SK-N-SH (cell line): ENCODE measurements at regions not wholly inside any gene's neighbourhood (a gene's known extent, or its start where the extent isn't known, plus 50 kb on each side); places are given as distances from the start of the nearest gene placed in this dataset.

ENCODE experiments used
- CTCF ChIA-PET: fragments of 300-600, 350-600 bp; formaldehyde crosslinking; extraction: SDS; loops from one replicate; lab custom pipeline; 2021; lab: Yijun Ruan, JAX
- POLR2A ChIA-PET: fragments of 350-600 bp; sonication (Branson Sonifier 250); formaldehyde crosslinking; extraction: SDS; loops from one replicate; lab custom pipeline; 2020; ENCODE audit warnings: antibody characterized with exemption, inconsistent platforms; lab: Yijun Ruan, JAX
- DNase-seq: peaks from one replicate; pipeline ENCODE4 v3.0.0; 2012
- H2AFZ ChIP-seq: fragments of 200-600 bp; sonication (generic); 2 replicates; pipeline ENCODE4 v1.8.1; 2016; ENCODE audit warnings: antibody characterized with exemption, mild to moderate bottlenecking, low read depth
- H3F3A ChIP-seq: fragments of 200-600 bp; sonication (generic); replicated peaks from 2 replicates; pipeline ENCODE3; 2016; ENCODE audit warnings: antibody characterized with exemption, mild to moderate bottlenecking; ENCODE audit not compliant: insufficient read depth
- H3K27ac ChIP-seq, 2 experiments: fragments of 200-500 bp in 1 of 2; fragments of 200-600 bp in 1 of 2; sonication (Bioruptor generic) in 1 of 2; sonication (generic), shearing (Covaris generic) in 1 of 2; 2 replicates each; pipeline versions ENCODE4 v1.5.1 to v1.6.1; 2014 to 2016; ENCODE audit warnings: low read depth in 2 of 2, inconsistent platforms in 1 of 2, low read length in 1 of 2, mild to moderate bottlenecking in 1 of 2, mixed read lengths in 1 of 2
- H3K27me3 ChIP-seq: fragments of 200-600 bp; sonication (generic), shearing (Covaris generic); 2 replicates; pipeline ENCODE4 v1.6.1; 2016; ENCODE audit warnings: mixed run types; ENCODE audit not compliant: insufficient read depth
- H3K36me3 ChIP-seq, 2 experiments: fragments of 200-500 bp in 1 of 2; fragments of 200-600 bp in 1 of 2; sonication (Bioruptor generic) in 1 of 2; sonication (generic) in 1 of 2; replicated peaks in 1 of 2; 2 replicates each; pipeline versions ENCODE3 to v1.5.1; 2014 to 2016; ENCODE audit warnings: low read length in 1 of 2, mild to moderate bottlenecking in 1 of 2; ENCODE audit not compliant: insufficient read depth in 2 of 2, control insufficient read depth in 1 of 2
- H3K4me1 ChIP-seq, 2 experiments: fragments of 200-500 bp in 1 of 2; fragments of 200-600 bp in 1 of 2; sonication (Bioruptor generic) in 1 of 2; sonication (generic), shearing (Covaris generic) in 1 of 2; 2 replicates each; pipeline versions ENCODE4 v1.5.1 to v1.6.1; 2014 to 2016; ENCODE audit warnings: low read depth in 1 of 2, low read length in 1 of 2, mixed run types in 1 of 2; ENCODE audit not compliant: insufficient read depth in 2 of 2, control insufficient read depth in 1 of 2
- H3K4me2 ChIP-seq: fragments of 200-600 bp; sonication (generic), shearing (Covaris generic); 2 replicates; pipeline ENCODE4 v1.6.1; 2017; ENCODE audit warnings: mixed run types
- H3K4me3 ChIP-seq, 2 experiments: fragments of 200-500 bp in 1 of 2; fragments of 200-600 bp in 1 of 2; sonication (Bioruptor generic) in 1 of 2; sonication (generic), shearing (Covaris generic) in 1 of 2; 2 replicates each; pipeline versions ENCODE4 v1.5.1 to v1.8.1; 2014 to 2016; ENCODE audit warnings: low read depth in 2 of 2, inconsistent platforms in 1 of 2, low read length in 1 of 2, mild to moderate bottlenecking in 1 of 2, mixed read lengths in 1 of 2, moderate library complexity in 1 of 2
- H3K79me2 ChIP-seq: fragments of 200-600 bp; sonication (generic); 2 replicates; pipeline ENCODE4 v1.8.1; 2017; ENCODE audit warnings: mild to moderate bottlenecking; ENCODE audit not compliant: insufficient read depth
- H3K9ac ChIP-seq: fragments of 200-600 bp; sonication (generic); 2 replicates; pipeline ENCODE4 v1.6.1; 2017; ENCODE audit warnings: mixed run types
- H3K9me2 ChIP-seq: fragments of 200-600 bp; sonication (generic); 2 replicates; pipeline ENCODE4 v1.6.1; 2017; ENCODE audit warnings: mixed run types
- H3K9me3 ChIP-seq: fragments of 200-600 bp; sonication (generic); 2 replicates; pipeline ENCODE4 v1.6.1; 2017; ENCODE audit warnings: mixed run types, mild to moderate bottlenecking, moderate library complexity
- H4K20me1 ChIP-seq: fragments of 200-600 bp; sonication (generic); 2 replicates; pipeline ENCODE4 v1.6.1; 2017; ENCODE audit warnings: mild to moderate bottlenecking, mixed run types; ENCODE audit not compliant: insufficient read depth
- CHD2 ChIP-seq: fragments of 150-350 bp; IDR thresholded peaks from 2 replicates; pipeline ENCODE4 v1.6.1; 2018; ENCODE audit warnings: low read length; ENCODE audit not compliant: partially characterized antibody
- ELF1 ChIP-seq: IDR thresholded peaks from 2 replicates; pipeline ENCODE4 v1.4.0; 2012
- FOXM1 ChIP-seq: IDR thresholded peaks from 2 replicates; pipeline ENCODE4 v1.4.0; 2012; ENCODE audit warnings: low read depth, mild to moderate bottlenecking
- GATA2 ChIP-seq: sonication (generic); formaldehyde crosslinking; IDR thresholded peaks from 2 replicates; pipeline ENCODE4 v1.5.0; 2020; ENCODE audit warnings: mild to moderate bottlenecking, missing genetic modification reagents
- NRF1 ChIP-seq: IDR thresholded peaks from 2 replicates; pipeline ENCODE4 v1.6.1; 2012; ENCODE audit warnings: low read depth, mild to moderate bottlenecking, low read length
- RAD21 ChIP-seq: IDR thresholded peaks from 2 replicates; pipeline ENCODE4 v1.6.1; 2012; ENCODE audit warnings: mild to moderate bottlenecking, low read length
- RCOR1 ChIP-seq: fragments of 150-350 bp; IDR thresholded peaks from 2 replicates; pipeline ENCODE4 v1.6.1; 2017; ENCODE audit warnings: antibody characterized with exemption, low read length
- RXRA ChIP-seq: IDR thresholded peaks from 2 replicates; pipeline ENCODE4 v1.4.0; 2012; ENCODE audit warnings: low read depth, mild to moderate bottlenecking, borderline replicate concordance
- SIN3A ChIP-seq: IDR thresholded peaks from 2 replicates; pipeline ENCODE4 v1.6.1; 2012; ENCODE audit warnings: low read depth, mild to moderate bottlenecking, low read length, moderate library complexity, borderline replicate concordance
- SMC3 ChIP-seq: IDR thresholded peaks from 2 replicates; pipeline ENCODE4 v1.6.1; 2012; ENCODE audit warnings: low read depth, low read length, improper control_type of control experiment
- TAF1 ChIP-seq: IDR thresholded peaks from 2 replicates; pipeline ENCODE4 v1.6.1; 2012; ENCODE audit warnings: low read depth, mild to moderate bottlenecking, low read length, moderate library complexity, borderline replicate concordance
- TEAD4 ChIP-seq: IDR thresholded peaks from 2 replicates; pipeline ENCODE4 v1.4.0; 2012; ENCODE audit warnings: mild to moderate bottlenecking, borderline replicate concordance; ENCODE audit not compliant: insufficient read depth
- YY1 ChIP-seq: IDR thresholded peaks from 2 replicates; pipeline ENCODE4 v1.4.0; 2012; ENCODE audit warnings: low read depth, mild to moderate bottlenecking
- ZBTB33 ChIP-seq: IDR thresholded peaks from 2 replicates; pipeline ENCODE4 v1.4.0; 2012; ENCODE audit warnings: low read depth, borderline replicate concordance
- WGBS: methylation state at CpG from one replicate; pipeline ENCODE4 v1.1.6; 2017; ENCODE audit warnings: low lambda C conversion rate; 5-methylcytosine and 5-hydroxymethylcytosine counted together
- TF ChIP-seq, protein P1 (sequence below): IDR thresholded peaks from 2 replicates; pipeline ENCODE4 v1.6.1; 2012; ENCODE audit warnings: mild to moderate bottlenecking, low read depth, low read length, moderate library complexity
- TF ChIP-seq, protein P2 (sequence below): IDR thresholded peaks from 2 replicates; pipeline ENCODE4 v1.4.0; 2012; ENCODE audit warnings: low read depth, borderline replicate concordance

DNA sequence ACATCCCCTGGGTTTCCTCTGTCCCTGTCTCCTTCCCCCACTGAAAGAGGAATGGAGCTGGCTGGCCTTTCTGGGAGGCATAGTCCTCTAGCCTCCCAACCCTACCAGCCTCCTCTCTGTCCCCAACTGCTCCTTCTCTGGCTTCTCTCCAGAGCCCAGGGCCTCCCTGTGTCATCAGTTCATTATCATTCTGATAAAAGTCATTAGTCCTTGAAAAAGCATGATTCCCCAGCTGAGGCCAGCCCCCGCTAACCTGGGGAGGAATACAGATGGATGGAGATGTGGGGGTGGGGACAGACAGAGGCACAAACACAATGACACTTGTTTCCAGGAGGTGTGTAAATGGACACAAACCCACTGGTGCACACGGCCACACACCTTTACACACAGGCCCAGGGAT lies 73.6 kb upstream of the HSPA9 start:
- no peaks in the 10 kb centered on the region for H3K9me2 ChIP-seq
- no peaks in the 10 kb centered on the region for H3K36me3 ChIP-seq
- no peaks in the 10 kb centered on the region for H3K79me2 ChIP-seq
- peaks cover 0 to 27% of the 10 kb centered on the region in 2 experiments; a peak in 1 of 4 replicates for H3K4me1 ChIP-seq
- no peaks in the 10 kb centered on the region for H4K20me1 ChIP-seq
- no peak overlapping the region for H3K9ac ChIP-seq
- no peak overlapping the region for H3K4me3 ChIP-seq
- peak; percentile 48 for DNase-seq
- H3K9me3 ChIP-seq: no peaks in the 10 kb centered on the region
- TF ChIP-seq CHD2 (peak; percentile 43), FOXM1 (no peak), RAD21 (no peak), GATA2 (CRISPR knock-in tag) (peak; percentile 56; the same call in 1 of the 2 replicates), RCOR1 (0 out of 2 replicates have a peak, but pooled peaks have one; percentile 9)
- TF ChIP-seq, protein P1, sequence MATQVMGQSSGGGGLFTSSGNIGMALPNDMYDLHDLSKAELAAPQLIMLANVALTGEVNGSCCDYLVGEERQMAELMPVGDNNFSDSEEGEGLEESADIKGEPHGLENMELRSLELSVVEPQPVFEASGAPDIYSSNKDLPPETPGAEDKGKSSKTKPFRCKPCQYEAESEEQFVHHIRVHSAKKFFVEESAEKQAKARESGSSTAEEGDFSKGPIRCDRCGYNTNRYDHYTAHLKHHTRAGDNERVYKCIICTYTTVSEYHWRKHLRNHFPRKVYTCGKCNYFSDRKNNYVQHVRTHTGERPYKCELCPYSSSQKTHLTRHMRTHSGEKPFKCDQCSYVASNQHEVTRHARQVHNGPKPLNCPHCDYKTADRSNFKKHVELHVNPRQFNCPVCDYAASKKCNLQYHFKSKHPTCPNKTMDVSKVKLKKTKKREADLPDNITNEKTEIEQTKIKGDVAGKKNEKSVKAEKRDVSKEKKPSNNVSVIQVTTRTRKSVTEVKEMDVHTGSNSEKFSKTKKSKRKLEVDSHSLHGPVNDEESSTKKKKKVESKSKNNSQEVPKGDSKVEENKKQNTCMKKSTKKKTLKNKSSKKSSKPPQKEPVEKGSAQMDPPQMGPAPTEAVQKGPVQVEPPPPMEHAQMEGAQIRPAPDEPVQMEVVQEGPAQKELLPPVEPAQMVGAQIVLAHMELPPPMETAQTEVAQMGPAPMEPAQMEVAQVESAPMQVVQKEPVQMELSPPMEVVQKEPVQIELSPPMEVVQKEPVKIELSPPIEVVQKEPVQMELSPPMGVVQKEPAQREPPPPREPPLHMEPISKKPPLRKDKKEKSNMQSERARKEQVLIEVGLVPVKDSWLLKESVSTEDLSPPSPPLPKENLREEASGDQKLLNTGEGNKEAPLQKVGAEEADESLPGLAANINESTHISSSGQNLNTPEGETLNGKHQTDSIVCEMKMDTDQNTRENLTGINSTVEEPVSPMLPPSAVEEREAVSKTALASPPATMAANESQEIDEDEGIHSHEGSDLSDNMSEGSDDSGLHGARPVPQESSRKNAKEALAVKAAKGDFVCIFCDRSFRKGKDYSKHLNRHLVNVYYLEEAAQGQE: no peak
- H3K27me3 ChIP-seq: no peaks in the 10 kb centered on the region
- WGBS: 79% methylated on average over 2 of the region's 2 CpGs
- H3F3A ChIP-seq: no peaks in the 10 kb centered on the region
- ChIA-PET POLR2A (no interaction called here), CTCF (interaction anchor here (0.9 to 3.1 kb wide), 8 partner anchors 8 to 614 kb away, joined by 3 to 11 read pairs (median 4); no protein-coding TSS in a partner anchor)
- H3K4me2 ChIP-seq: no peak overlapping the region
- H3K27ac ChIP-seq: no peak overlapping the region
- no peak overlapping the region for H2AFZ ChIP-seq

DNA sequence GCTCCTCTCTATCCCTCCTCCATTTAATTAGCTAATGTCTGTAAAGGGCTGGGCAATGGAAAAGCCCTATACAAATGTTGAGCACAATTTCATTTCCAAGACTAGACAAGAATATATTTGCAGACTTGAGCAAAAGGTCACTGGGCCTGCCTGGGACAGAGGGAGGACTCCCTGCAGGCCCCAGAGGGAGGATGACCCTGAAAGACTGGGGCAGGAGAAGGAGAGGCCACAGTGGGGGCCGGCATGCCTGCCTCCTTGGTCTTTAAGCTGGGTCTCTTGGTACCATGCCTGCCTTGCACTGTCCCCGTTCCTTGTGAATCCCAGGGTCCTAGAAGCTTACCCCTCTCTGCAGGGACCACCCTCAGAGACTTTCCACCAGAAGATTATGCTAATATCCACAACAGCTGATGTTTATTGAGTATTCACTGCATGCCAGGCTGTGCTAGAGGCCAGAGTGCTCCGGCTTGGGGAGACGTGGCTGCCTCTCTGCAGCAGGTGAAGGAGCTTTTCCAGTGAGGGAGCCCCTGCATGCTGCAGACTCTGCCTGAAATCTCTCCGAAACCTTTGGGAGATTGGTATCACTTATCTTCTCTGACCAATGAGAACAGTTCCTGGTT lies 72.7 kb upstream of the HSPA9 start:
- H3K9ac ChIP-seq: no peak overlapping the region
- no peak overlapping the region for H2AFZ ChIP-seq
- no peak overlapping the region for H3K4me3 ChIP-seq
- 80% methylated on average over 2 of the region's 5 CpGs for WGBS
- CTCF ChIA-PET: interaction anchor here (0.8 to 3.1 kb wide), 8 partner anchors 9 to 615 kb away, joined by 3 to 11 read pairs (median 4); no protein-coding TSS in a partner anchor
- no peaks in the 10 kb centered on the region for H3K27me3 ChIP-seq
- no peaks in the 10 kb centered on the region for H4K20me1 ChIP-seq
- no peaks in the 10 kb centered on the region for H3K9me3 ChIP-seq
- no peak overlapping the region for H3K27ac ChIP-seq
- H3K36me3 ChIP-seq: no peaks in the 10 kb centered on the region
- DNase-seq: no peak
- peaks cover 0 to 27% of the 10 kb centered on the region in 2 experiments; a peak in 1 of 4 replicates for H3K4me1 ChIP-seq
- POLR2A ChIA-PET: no interaction called here
- H3F3A ChIP-seq: no peaks in the 10 kb centered on the region
- no peaks in the 10 kb centered on the region for H3K79me2 ChIP-seq
- H3K9me2 ChIP-seq: no peaks in the 10 kb centered on the region
- H3K4me2 ChIP-seq: no peak overlapping the region
- TF ChIP-seq SMC3 (no peak), GATA2 (CRISPR knock-in tag) (no peak), SIN3A (no peak), TEAD4 (no peak), TAF1 (no peak), ZBTB33 (no peak), RCOR1 (no peak), NRF1 (no peak), ELF1 (no peak), YY1 (no peak), RXRA (no peak)
- TF ChIP-seq, protein P1: no peak
- TF ChIP-seq, protein P2, sequence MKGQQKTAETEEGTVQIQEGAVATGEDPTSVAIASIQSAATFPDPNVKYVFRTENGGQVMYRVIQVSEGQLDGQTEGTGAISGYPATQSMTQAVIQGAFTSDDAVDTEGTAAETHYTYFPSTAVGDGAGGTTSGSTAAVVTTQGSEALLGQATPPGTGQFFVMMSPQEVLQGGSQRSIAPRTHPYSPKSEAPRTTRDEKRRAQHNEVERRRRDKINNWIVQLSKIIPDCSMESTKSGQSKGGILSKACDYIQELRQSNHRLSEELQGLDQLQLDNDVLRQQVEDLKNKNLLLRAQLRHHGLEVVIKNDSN: no peak
